ENCODE measurements at regions not wholly inside any gene's neighbourhood (a gene's known extent, or its start where the extent isn't known, plus 50 kb on each side); places are given as distances from the start of the nearest gene placed in this dataset.

- TF ChIP-seq CTCF (conservative IDR thresholded peaks at IDR 0.05; ENCODE audit: low read depth, low read length) (no peak), CEBPB (IDR thresholded peaks at IDR 0.05; ENCODE audit: low read depth, low read length) (no peak), MAZ (IDR thresholded peaks at IDR 0.05; ENCODE audit: borderline replicate concordance, low read depth, low read length) (no peak)
These were observed 149.2 kb upstream of the ANKH start for GRCh38 chr5:15020736-15021135.

All from IMR-90 (cell line).